ENCODE measurements at regions not wholly inside any gene's neighbourhood (a gene's known extent, or its start where the extent isn't known, plus 50 kb on each side); places are given as distances from the start of the nearest gene placed in this dataset.

- TF ChIP-seq CTCF (conservative IDR thresholded peaks at IDR 0.05; ENCODE audit: low read length) (no peak), EZH2phosphoT487 (IDR thresholded peaks at IDR 0.05; ENCODE audit: borderline replicate concordance) (no peak)
These were observed 51.2 kb upstream of the PJA1 start for GRCh38 chrX:69216446-69216845.

Data from Loucy (cell line).